Left ventricle myocardium superior (tissue), 1 donor: ENCODE measurements at regions not wholly inside any gene's neighbourhood (a gene's known extent, or its start where the extent isn't known, plus 50 kb on each side); places are given as distances from the start of the nearest gene placed in this dataset.

Experiments
- ATAC-seq: fragments of 200-7000 bp; cut with Tn5 transposase; one replicate; pipeline ENCODE4 v1.9.1; 2020; ENCODE audit warnings: mild to moderate bottlenecking, moderate library complexity
- DNase-seq: peaks from one replicate; pipeline ENCODE4 v3.0.0-alpha.2; 2020
- intact Hi-C: fragments of 100-400 bp; cut with micrococcal nuclease; formaldehyde crosslinking; loops from one replicate; pipeline ENCODE4 v1.11.0; 2022
- donor health status: DM: no; HTN: yes; CAD: no; lungs with severe emphysema.

DNA sequence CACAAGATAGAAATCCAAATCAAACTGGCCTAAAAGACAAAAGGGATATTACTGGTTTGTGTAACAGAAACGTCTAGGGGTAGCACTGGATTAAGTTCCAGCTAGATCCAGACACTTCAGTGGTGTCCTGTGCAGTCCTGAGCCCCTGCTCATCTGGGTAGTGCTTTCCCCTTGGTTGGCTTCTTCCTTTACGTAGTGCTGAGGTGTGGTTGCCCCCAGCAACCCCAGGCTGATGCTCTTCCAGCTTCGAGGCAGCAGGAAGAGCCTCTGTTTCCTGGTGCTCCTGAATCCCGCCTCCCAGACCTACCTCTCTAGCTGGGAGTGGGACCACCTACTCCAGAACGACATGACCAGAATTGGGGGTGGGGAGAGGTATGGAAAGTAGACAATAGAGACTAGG, 166.1 kb upstream of the ADRA1B start:
- ATAC-seq (no peak), DNase-seq (no peak)
- intact Hi-C loops = no loop called here

GRCh38 chr5:159751459-159751858, 164.8 kb upstream of the ADRA1B start:
- DNase-seq (no peak), ATAC-seq (no peak)
- intact Hi-C loops = no loop called here

GRCh38 chr5:159752622-159753275, 163.5 kb upstream of the ADRA1B start:
- intact Hi-C loops = no loop called here
- DNase-seq (no peak), ATAC-seq (no peak)

DNA sequence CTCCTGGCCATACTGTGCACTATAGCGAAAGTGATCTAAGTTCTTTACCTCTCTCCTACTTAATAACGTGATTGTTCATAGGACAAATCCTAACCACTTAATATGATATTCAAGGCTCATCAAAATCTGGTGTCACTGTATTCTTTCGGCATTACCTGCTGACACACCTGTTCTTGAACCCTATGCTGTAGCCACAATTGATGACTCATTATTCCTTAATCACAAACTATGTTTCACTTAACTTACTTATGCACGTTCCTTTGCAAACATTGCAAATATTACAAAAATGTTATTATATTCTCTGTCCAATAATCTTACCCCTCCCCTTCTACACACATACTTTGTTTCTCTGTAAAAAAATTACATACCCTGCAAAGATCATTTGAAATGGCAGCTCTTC, 158.1 kb upstream of the ADRA1B start:
- DNase-seq = no peak
- ATAC-seq = no peak
- intact Hi-C loops = no loop called here

GRCh38 chr5:159759791-159760290, 156.4 kb upstream of the ADRA1B start:
- ATAC-seq (no peak), DNase-seq (no peak)
- intact Hi-C loops = no loop called here

DNA sequence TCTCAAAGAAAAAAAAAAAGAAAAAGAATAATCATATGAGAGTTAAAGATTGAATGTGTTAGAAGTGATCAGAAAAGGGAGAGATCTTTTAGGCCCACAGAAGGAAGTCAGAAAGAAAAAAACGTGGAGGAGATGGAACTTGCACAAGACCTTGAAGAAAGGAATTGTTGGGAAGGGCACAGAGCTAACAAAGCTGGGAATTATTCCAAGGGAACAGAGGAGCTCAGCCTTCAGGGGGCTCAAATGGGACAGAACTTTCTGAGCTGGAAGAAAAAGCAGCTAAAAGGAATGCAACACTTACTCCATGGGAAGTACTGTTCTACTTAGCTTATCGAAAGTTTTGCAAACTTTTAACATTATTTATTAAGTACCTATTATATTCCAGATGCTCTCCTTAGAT, 153.4 kb upstream of the ADRA1B start:
- intact Hi-C loops = no loop called here
- ATAC-seq (peak; percentile 31), DNase-seq (no peak)

DNA sequence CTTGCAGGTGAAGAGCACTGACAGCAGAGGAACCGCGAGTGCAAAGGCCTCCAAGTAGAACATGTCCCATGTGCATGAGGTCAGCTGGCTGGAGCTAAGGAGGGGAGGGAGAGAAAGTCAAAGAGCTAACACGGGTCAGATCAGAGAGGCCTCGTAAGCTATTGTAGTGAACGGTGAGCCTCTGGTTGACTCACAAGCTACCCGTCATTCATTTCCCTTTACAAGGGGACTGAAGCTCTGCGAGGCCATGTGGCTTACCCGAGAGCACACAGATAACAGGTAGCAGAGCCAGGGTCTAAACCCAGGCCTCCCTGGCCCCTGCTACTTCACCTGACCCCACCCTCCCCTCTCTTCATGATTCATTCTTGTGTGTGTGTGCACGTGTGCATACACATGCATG, 152.7 kb upstream of the ADRA1B start:
- DNase-seq (no peak), ATAC-seq (peak; percentile 43)
- intact Hi-C loops = no loop called here

- intact Hi-C loops = no loop called here
- peak; percentile 77 for ATAC-seq
- DNase-seq = no peak
These were observed 151.8 kb upstream of the ADRA1B start for GRCh38 chr5:159764283-159765134.

DNA sequence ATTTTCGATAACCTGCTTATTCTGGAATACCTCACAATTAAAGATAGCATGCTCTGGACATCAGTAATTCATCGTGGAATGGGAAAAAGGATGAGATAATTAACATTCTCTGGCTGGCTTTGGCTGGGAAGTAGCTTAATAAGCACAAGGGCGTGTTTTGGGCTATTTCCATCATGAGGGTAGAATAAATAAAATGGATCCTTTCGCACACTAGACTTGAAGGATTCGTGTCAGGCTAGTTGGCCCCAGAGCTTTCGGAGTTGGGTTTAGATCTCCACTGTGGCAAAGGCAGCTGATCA, 151.2 kb upstream of the ADRA1B start:
- ATAC-seq (no peak), DNase-seq (no peak)
- intact Hi-C loops = no loop called here

DNA sequence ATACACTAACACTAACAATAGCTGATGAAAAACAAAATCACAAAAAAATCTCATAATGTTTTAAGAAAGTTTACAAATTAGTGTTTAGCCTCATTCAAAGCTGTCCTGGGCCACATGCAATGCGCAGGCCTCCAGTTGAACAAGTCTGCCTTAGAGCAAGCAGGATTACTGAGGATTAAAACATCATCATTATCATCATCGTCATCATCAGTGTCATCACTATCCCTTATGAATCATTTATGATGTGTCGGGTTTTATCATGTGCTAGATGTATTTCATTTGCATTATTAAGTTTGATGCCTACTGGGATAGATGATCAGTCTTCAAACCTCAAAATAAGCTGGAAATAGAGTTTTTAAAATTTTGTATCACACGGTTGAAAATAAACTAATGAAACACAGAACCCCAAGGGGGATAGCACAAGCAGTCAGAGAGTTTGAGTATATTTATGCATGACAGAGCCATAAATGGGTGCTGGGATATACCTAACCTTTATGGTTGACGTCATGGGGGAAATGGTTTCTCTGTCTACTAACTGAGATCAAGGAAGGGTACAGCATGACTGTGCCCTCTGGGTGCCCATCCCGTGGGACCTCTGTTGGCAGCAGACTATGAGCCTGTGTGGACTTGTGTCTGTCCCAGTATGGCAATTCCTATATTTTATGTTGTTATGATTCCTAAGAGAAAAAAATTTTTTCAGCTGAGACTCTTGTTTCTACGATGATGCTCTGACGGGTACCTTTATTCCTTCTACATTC, 150.3 kb upstream of the ADRA1B start:
- intact Hi-C loops = no loop called here
- ATAC-seq = no peak
- DNase-seq = no peak

DNA sequence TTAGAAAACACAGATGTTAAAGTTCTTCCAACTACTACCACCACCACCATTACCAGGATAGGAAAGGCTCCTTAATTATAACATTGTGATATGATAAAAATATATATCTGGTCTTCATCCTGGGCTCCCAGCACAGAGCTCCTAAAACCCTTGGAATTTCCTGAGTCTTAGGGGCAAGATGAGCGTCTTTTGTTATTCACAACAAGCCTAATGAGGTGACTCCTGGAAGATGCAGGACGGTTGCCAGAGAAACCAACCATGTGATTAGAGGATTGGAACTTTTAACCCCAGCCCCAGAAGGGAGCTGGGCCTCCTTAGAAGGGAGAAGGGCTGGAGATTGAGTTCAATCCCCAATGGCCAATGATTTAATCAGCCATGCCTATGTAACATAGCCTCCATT, 148.0 kb upstream of the ADRA1B start:
- DNase-seq = no peak

DNA sequence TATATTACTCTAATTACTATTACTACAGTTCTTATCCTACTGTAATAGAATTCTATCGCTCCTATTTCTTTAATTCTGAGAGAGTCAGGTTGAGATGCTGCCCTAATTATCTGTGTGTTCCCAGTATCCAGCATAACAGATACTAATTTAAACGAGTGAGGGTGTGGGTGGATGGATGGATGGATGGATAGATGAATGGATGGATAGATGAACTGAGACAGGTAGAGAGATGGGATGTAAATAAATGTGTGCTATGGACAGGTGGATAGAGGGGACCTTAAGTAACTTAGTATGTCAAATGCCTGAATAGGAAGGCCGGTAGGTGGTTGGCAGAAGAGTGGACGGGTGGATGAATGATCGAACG, 143.6 kb upstream of the ADRA1B start:
- intact Hi-C loops = no loop called here
- DNase-seq (no peak), ATAC-seq (no peak)

More for the DNA sequence above, 148.0 kb upstream of the ADRA1B start:
- intact Hi-C loops = no loop called here
- no peak for ATAC-seq

GRCh38 chr5:159773062-159773924, 143.0 kb upstream of the ADRA1B start:
- DNase-seq (peak; percentile 89), ATAC-seq (peak; percentile 98)
- intact Hi-C loops = no loop called here

DNA sequence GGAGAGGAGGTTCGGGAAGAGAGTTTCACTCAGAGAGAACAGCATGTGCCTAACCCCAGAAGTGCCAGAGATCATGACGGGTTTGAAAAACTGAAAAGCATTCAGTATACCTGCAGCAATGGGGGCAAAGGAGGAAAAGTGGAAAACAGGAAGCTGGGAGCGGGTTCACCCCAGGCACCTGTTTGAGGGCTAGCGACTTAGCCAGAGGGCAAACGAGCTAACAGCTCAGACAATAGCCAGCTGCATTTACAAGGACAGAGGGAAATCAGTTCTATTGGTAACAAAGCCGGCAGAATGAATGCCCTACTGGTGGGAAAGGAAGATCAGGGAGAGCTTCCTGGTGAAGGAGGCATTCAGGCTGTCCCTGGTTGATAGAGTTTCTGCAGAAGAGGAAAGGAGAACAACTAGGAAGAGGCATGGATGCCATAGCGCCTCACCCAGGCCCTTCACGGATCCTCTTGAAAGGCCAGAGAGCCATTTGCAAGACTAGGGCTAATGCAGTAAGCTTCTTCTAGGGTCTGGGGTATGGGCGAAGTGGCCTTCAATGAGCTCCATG, 141.7 kb upstream of the ADRA1B start:
- no peak for DNase-seq
- intact Hi-C loops = no loop called here
- no peak for ATAC-seq

DNA sequence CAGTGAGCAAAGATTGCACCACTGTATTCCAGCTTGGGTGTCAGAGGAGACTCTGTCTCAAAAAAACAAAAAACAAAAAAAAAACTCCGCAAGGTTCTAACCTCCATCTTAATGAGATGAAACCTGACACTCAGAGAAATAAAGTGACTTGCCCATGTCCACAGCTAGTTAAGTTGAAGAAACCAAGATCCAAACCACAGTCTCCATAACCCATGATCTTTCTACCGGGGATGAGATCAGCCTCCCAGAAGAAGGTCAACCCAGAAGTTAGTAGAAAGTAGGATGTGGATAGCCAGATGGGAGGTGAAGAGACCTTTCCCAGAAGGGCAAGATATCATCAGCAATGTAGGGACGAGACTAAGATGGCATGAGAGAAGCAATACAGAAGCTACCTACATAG, 140.4 kb upstream of the ADRA1B start:
- ATAC-seq (no peak), DNase-seq (no peak)
- intact Hi-C loops = no loop called here

DNA sequence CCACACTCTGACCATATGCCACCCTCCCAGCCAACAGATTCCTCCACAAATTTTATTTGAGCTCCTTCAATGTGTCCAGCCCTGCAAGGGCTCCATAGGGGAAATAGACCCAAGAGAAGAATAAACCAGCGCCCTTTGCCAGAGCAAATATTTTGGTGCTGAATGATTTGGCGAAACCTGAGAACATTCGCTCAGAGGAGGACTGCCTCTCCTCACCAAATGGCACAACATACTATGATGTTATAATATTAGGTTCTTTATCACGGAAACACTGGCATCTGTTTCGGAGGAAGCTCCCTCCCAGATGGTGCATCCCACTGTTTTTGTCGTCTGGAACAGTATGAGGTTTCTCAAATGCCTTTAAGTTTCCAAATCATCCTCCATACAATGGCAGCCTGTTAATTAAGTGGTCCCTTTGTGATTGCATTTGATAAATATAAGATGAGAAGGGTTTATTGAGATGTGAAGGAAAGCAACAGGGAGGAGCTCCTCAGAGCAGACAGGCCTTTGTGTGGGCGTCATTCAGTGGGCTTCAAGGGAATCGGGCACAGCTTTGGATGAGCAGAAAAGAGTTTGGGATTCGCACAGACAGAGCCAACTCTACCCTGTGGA, 139.1 kb upstream of the ADRA1B start:
- intact Hi-C loops = no loop called here
- ATAC-seq (no peak), DNase-seq (no peak)

- intact Hi-C loops = no loop called here
- ATAC-seq (no peak), DNase-seq (no peak)
These were observed 136.8 kb upstream of the ADRA1B start for GRCh38 chr5:159779481-159779880.

DNA sequence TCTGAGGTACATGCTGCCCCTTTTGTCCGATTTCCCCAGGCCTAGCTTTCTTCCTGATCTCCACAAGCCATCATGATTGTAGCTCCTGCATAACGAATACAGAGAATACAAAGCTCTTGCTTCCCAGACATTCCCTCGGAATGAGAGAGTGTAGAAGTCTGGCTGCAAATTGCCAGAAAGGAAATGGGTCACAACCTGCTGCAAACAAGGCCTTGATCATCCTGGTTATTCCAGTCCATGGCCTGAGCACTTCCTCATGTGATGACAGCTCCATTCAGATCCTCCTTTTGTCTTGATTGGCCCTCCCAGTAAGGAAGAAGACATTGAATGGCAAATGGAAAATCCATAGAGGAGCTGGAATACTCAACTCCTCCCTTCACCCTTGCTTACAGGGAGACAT, 136.0 kb upstream of the ADRA1B start:
- intact Hi-C loops = no loop called here
- no peak for ATAC-seq

More for the DNA sequence above, 136.0 kb upstream of the ADRA1B start:
- DNase-seq = no peak
